ENCODE measurements at regions not wholly inside any gene's neighbourhood (a gene's known extent, or its start where the extent isn't known, plus 50 kb on each side); places are given as distances from the start of the nearest gene placed in this dataset.

- no TSS peak for BruUV-seq (replicated peaks)
- H3K4me2 ChIP-seq (ENCODE audit: low read length): no peak overlapping the region
- POLR2A ChIA-PET: interaction anchor here (0.7 kb wide), 1 partner anchor 70 kb away, joined by 3 read pairs; no protein-coding TSS in a partner anchor
- no peaks in the 10 kb centered on the region for H3K79me2 ChIP-seq (ENCODE audit: insufficient read depth, low read depth, low read length)
- H4K20me1 ChIP-seq (ENCODE audit: insufficient read depth, low read length): no peaks in the 10 kb centered on the region
- intact Hi-C loops (cut with micrococcal nuclease; ENCODE audit: unreplicated experiment): no loop called here
- no peak overlapping the region for H3K27ac ChIP-seq (ENCODE audit: low read depth, low read length, poor library complexity, severe bottlenecking)
- H3K4me3 ChIP-seq (ENCODE audit: low read depth, low read length, poor library complexity, severe bottlenecking): no peak overlapping the region
- CTCF ChIA-PET (ENCODE audit: unreplicated experiment): no interaction called here
- H3K9me2 ChIP-seq (ENCODE audit: insufficient read depth, low read length): no peaks in the 10 kb centered on the region
- no peaks in the 10 kb centered on the region for H3K9me3 ChIP-seq (ENCODE audit: low read length)
- no peaks in the 10 kb centered on the region for H3K4me1 ChIP-seq (ENCODE audit: insufficient read depth, low read length, poor library complexity, severe bottlenecking)
- H2AFZ ChIP-seq (ENCODE audit: low read length): no peak overlapping the region
- DNase-seq (ENCODE audit: low spot score): no peak
- H3K36me3 ChIP-seq (ENCODE audit: insufficient read depth, low read length): no peaks in the 10 kb centered on the region
- TF ChIP-seq, protein P1, sequence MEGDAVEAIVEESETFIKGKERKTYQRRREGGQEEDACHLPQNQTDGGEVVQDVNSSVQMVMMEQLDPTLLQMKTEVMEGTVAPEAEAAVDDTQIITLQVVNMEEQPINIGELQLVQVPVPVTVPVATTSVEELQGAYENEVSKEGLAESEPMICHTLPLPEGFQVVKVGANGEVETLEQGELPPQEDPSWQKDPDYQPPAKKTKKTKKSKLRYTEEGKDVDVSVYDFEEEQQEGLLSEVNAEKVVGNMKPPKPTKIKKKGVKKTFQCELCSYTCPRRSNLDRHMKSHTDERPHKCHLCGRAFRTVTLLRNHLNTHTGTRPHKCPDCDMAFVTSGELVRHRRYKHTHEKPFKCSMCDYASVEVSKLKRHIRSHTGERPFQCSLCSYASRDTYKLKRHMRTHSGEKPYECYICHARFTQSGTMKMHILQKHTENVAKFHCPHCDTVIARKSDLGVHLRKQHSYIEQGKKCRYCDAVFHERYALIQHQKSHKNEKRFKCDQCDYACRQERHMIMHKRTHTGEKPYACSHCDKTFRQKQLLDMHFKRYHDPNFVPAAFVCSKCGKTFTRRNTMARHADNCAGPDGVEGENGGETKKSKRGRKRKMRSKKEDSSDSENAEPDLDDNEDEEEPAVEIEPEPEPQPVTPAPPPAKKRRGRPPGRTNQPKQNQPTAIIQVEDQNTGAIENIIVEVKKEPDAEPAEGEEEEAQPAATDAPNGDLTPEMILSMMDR (conservative IDR thresholded peaks at IDR 0.05; ENCODE audit: low read length): no peak
- TF ChIP-seq EZH2phosphoT487 (IDR thresholded peaks at IDR 0.05; ENCODE audit: borderline replicate concordance, low read depth, low read length): no peak
These were observed 437.4 kb upstream of the MC4R start for GRCh38 chr18:60809937-60810336.

GRCh38 chr18:60812921-60813320, 440.3 kb upstream of the MC4R start:
- Histone ChIP-seq H2AFZ (ENCODE audit: low read length) (no peak overlapping the region), H3K9me3 (ENCODE audit: low read length) (no peaks in the 10 kb centered on the region), H3K9me2 (ENCODE audit: insufficient read depth, low read length) (no peaks in the 10 kb centered on the region), H3K4me1 (ENCODE audit: insufficient read depth, low read length, poor library complexity, severe bottlenecking) (no peaks in the 10 kb centered on the region), H4K20me1 (ENCODE audit: insufficient read depth, low read length) (no peaks in the 10 kb centered on the region), H3K4me3 (ENCODE audit: low read depth, low read length, poor library complexity, severe bottlenecking) (no peak overlapping the region), H3K79me2 (ENCODE audit: insufficient read depth, low read depth, low read length) (no peaks in the 10 kb centered on the region), H3K27ac (ENCODE audit: low read depth, low read length, poor library complexity, severe bottlenecking) (no peak overlapping the region), H3K4me2 (ENCODE audit: low read length) (no peak overlapping the region), H3K36me3 (ENCODE audit: insufficient read depth, low read length) (no peaks in the 10 kb centered on the region)
- intact Hi-C loops (cut with micrococcal nuclease; ENCODE audit: unreplicated experiment): no loop called here
- no peak for DNase-seq (ENCODE audit: low spot score)
- TF ChIP-seq EZH2phosphoT487 (IDR thresholded peaks at IDR 0.05; ENCODE audit: borderline replicate concordance, low read depth, low read length): no peak
- TF ChIP-seq, protein P1 (conservative IDR thresholded peaks at IDR 0.05; ENCODE audit: low read length): no peak
- ChIA-PET CTCF (ENCODE audit: unreplicated experiment) (no interaction called here), POLR2A (interaction anchor here (0.7 kb wide), 1 partner anchor 48 kb away, joined by 3 read pairs; no protein-coding TSS in a partner anchor)
- BruUV-seq (replicated peaks): no TSS peak

- ChIA-PET CTCF (ENCODE audit: unreplicated experiment) (no interaction called here), POLR2A (no interaction called here)
- Histone ChIP-seq H3K27ac (ENCODE audit: low read depth, low read length, poor library complexity, severe bottlenecking) (no peak overlapping the region), H3K9me3 (ENCODE audit: low read length) (no peaks in the 10 kb centered on the region), H3K9me2 (ENCODE audit: insufficient read depth, low read length) (no peaks in the 10 kb centered on the region), H3K36me3 (ENCODE audit: insufficient read depth, low read length) (no peaks in the 10 kb centered on the region), H4K20me1 (ENCODE audit: insufficient read depth, low read length) (no peaks in the 10 kb centered on the region), H3K4me1 (ENCODE audit: insufficient read depth, low read length, poor library complexity, severe bottlenecking) (no peaks in the 10 kb centered on the region), H3K4me3 (ENCODE audit: low read depth, low read length, poor library complexity, severe bottlenecking) (no peak overlapping the region), H2AFZ (ENCODE audit: low read length) (no peak overlapping the region), H3K4me2 (ENCODE audit: low read length) (no peak overlapping the region), H3K79me2 (ENCODE audit: insufficient read depth, low read depth, low read length) (no peaks in the 10 kb centered on the region)
- BruUV-seq (replicated peaks): no TSS peak
- intact Hi-C loops (cut with micrococcal nuclease; ENCODE audit: unreplicated experiment): no loop called here
- no peak for DNase-seq (ENCODE audit: low spot score)
- TF ChIP-seq, protein P1 (conservative IDR thresholded peaks at IDR 0.05; ENCODE audit: low read length): no peak
These were observed 453.8 kb upstream of the MC4R start for GRCh38 chr18:60826346-60826745.

All from OCI-LY7 (cell line).